HL-60 (cell line): ENCODE measurements at regions not wholly inside any gene's neighbourhood (a gene's known extent, or its start where the extent isn't known, plus 50 kb on each side); places are given as distances from the start of the nearest gene placed in this dataset.

Experiments
- DNase-seq, 2 experiments: peaks; one replicate each; pipeline ENCODE4 v3.0.0-alpha.2; 2010 to 2020; ENCODE audit warnings: low read depth in 1 of 2, low spot score in 1 of 2
- H3K27ac ChIP-seq: fragments of 250-450 bp; sonication (Bioruptor Pico); replicated peaks from 2 replicates; pipeline ENCODE4 v1.5.1; 2020; ENCODE audit warnings: mild to moderate bottlenecking, moderate library complexity
- H3K27me3 ChIP-seq: fragments of 250-450 bp; sonication (Bioruptor Pico); 2 replicates; pipeline ENCODE4 v1.5.1; 2021; ENCODE audit warnings: mild to moderate bottlenecking, moderate library complexity; ENCODE audit not compliant: insufficient read depth, poor library complexity, severe bottlenecking
- H3K4me3 ChIP-seq: replicated peaks from 2 replicates; pipeline ENCODE4 v1.5.1; 2011; ENCODE audit warnings: mild to moderate bottlenecking, control low read depth, low read length; ENCODE audit not compliant: insufficient read depth
- CTCF ChIP-seq: IDR thresholded peaks from one replicate; pipeline ENCODE4 v1.5.1; 2011; ENCODE audit warnings: low read length, control low read depth, inconsistent platforms; ENCODE audit not compliant: insufficient read depth
- GABPA ChIP-seq: IDR thresholded peaks from 2 replicates; pipeline ENCODE4 v1.6.1; 2012; ENCODE audit warnings: low read depth
- POLR2AphosphoS5 ChIP-seq: IDR thresholded peaks from 2 replicates; pipeline ENCODE4 v1.6.1; 2012; ENCODE audit warnings: low read depth
- REST ChIP-seq: IDR thresholded peaks from 2 replicates; pipeline ENCODE4 v1.6.1; 2012; ENCODE audit warnings: low read depth; ENCODE audit not compliant: insufficient replicate concordance
- SPI1 ChIP-seq: IDR thresholded peaks from 2 replicates; pipeline ENCODE4 v1.6.1; 2012; ENCODE audit warnings: low read depth, mild to moderate bottlenecking, borderline replicate concordance

GRCh38 chr2:177077778-177078177, 134.8 kb upstream of the HNRNPA3 start:
- TF ChIP-seq SPI1: no peak
- no peak for TF ChIP-seq CTCF
- no peak for TF ChIP-seq REST
- no peak for TF ChIP-seq GABPA
- TF ChIP-seq POLR2AphosphoS5: no peak
- H3K4me3 ChIP-seq: no peak overlapping the region
- no peak for DNase-seq
- H3K27me3 ChIP-seq: peaks cover 2% of the 10 kb centered on the region
- H3K27ac ChIP-seq: no peak overlapping the region

DNA sequence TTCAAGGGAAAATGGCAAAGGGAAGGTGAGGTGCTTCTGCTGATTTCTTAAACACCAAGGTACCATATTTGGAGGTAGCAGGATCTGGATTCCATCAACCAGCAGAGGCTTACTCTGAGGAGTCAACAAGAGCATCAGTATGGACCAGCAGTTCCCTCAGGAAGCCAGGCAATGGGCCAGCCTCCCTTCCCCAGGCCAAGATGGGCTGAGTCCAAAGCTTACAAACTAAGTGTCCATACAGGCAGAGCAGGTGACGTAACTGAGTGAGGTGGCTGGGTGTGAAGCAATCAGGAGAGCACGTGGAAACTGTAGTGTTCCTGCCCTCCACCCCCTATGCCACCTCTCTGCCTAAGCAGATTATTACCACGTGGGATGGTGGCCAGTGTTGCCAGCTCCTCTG, 134.2 kb upstream of the HNRNPA3 start:
- Histone ChIP-seq H3K4me3 (no peak overlapping the region), H3K27ac (no peak overlapping the region), H3K27me3 (peaks cover 5% of the 10 kb centered on the region)
- peak in 1 of 2 experiments; percentile 23 for DNase-seq
- TF ChIP-seq SPI1 (no peak), CTCF (no peak), REST (no peak), POLR2AphosphoS5 (no peak), GABPA (no peak)

DNA sequence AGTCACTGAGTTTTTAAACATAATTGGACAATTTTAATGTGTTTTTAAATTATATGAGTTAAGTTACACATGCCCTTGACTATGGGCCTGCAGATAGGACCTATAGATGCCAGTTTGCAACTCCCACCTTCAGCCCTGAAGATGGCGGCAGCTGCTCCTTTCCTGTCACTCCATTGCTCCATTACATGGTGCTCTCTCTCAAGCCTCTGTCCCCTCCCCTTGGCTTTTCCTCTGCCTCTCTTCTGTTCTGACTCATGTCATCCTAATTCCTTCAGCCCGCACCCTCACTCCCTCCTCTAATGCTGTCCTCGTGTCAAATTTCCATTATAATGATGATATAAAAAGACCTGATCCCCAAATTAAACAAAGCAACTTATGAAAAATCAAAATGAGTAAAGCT, 133.7 kb upstream of the HNRNPA3 start:
- H3K27ac ChIP-seq: no peak overlapping the region
- DNase-seq: no peak
- no peak overlapping the region for H3K4me3 ChIP-seq
- TF ChIP-seq REST (no peak), POLR2AphosphoS5 (no peak), GABPA (no peak), CTCF (no peak), SPI1 (no peak)
- peaks cover 3% of the 10 kb centered on the region for H3K27me3 ChIP-seq
